ENCODE measurements at regions not wholly inside any gene's neighbourhood (a gene's known extent, or its start where the extent isn't known, plus 50 kb on each side); places are given as distances from the start of the nearest gene placed in this dataset.

DNA sequence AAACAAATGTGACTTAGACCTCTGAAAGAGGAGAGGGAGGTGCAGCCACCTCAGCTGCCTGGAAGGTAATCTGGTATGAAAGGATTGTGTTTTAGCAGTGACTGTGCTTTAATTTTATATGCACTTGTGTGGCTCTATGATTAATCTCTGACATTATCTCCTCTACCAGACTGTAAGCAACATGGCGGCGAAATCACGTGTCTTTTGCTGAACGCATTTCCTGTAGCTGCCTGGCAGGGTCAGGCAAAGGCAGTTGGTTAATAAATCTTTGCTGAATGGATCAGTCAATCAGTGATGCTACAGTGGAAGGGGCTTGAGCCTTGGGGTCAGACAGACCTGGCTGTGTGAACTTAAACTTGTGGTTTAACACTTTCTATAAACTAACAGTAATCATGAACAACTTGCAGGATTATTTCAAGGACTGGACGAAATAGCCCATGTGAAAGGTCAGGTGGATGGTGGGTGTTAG, 96.9 kb downstream of the ADSS2 start:
- H3K36me3 ChIP-seq (ENCODE audit: control insufficient read depth in 4 of 4, insufficient read depth in 3 of 4, low read depth in 1 of 4, low read length in 3 of 4): no peaks in the 10 kb centered on the region
- H3K4me3 ChIP-seq (ENCODE audit: low read depth in 1 of 3, low read length in 3 of 3): no peak overlapping the region
- no peaks in the 10 kb centered on the region for H3K27me3 ChIP-seq (ENCODE audit: control insufficient read depth in 4 of 4, insufficient read depth in 4 of 4, low read length in 3 of 4)
- no peak for TF ChIP-seq RAD21 (IDR thresholded peaks at IDR 0.05)
- TF ChIP-seq FOXA2 (IDR thresholded peaks at IDR 0.05): no peak
- H3K9me3 ChIP-seq (ENCODE audit: control insufficient read depth in 4 of 4, low read length in 3 of 4): no peaks in the 10 kb centered on the region
- no peak overlapping the region for H3K27ac ChIP-seq (ENCODE audit: low read depth in 1 of 2, low read length in 2 of 2)
- WGBS: 72% methylated on average over 5 of the region's 5 CpGs
- H3K4me1 ChIP-seq (ENCODE audit: control insufficient read depth in 4 of 4, insufficient read depth in 4 of 4, low read length in 3 of 4): no peaks in the 10 kb centered on the region
- no peak overlapping the region for H3K9ac ChIP-seq (ENCODE audit: low read depth in 1 of 2, low read length in 2 of 2)
- DNase-seq (ENCODE audit: low spot score): no peak

- DNase-seq (ENCODE audit: low spot score): no peak
- no peaks in the 10 kb centered on the region for H3K4me1 ChIP-seq (ENCODE audit: control insufficient read depth in 4 of 4, insufficient read depth in 4 of 4, low read length in 3 of 4)
- no peaks in the 10 kb centered on the region for H3K9me3 ChIP-seq (ENCODE audit: control insufficient read depth in 4 of 4, low read length in 3 of 4)
- no peaks in the 10 kb centered on the region for H3K27me3 ChIP-seq (ENCODE audit: control insufficient read depth in 4 of 4, insufficient read depth in 4 of 4, low read length in 3 of 4)
- H3K27ac ChIP-seq (ENCODE audit: low read depth in 1 of 2, low read length in 2 of 2): no peak overlapping the region
- WGBS: 75% methylated on average over 1 of the region's 1 CpG
- H3K36me3 ChIP-seq (ENCODE audit: control insufficient read depth in 4 of 4, insufficient read depth in 3 of 4, low read depth in 1 of 4, low read length in 3 of 4): no peaks in the 10 kb centered on the region
- H3K9ac ChIP-seq (ENCODE audit: low read depth in 1 of 2, low read length in 2 of 2): no peak overlapping the region
- H3K4me3 ChIP-seq (ENCODE audit: low read depth in 1 of 3, low read length in 3 of 3): no peak overlapping the region
- TF ChIP-seq RXRA (IDR thresholded peaks at IDR 0.05): no peak
- TF ChIP-seq GABPA (IDR thresholded peaks at IDR 0.05 in 1 of 2, conservative IDR thresholded peaks at IDR 0.05 in 1 of 2): no peak
- TF ChIP-seq FOXA2 (IDR thresholded peaks at IDR 0.05): no peak
- TF ChIP-seq NR2F2 (IDR thresholded peaks at IDR 0.05): no peak
- TF ChIP-seq, protein P1, sequence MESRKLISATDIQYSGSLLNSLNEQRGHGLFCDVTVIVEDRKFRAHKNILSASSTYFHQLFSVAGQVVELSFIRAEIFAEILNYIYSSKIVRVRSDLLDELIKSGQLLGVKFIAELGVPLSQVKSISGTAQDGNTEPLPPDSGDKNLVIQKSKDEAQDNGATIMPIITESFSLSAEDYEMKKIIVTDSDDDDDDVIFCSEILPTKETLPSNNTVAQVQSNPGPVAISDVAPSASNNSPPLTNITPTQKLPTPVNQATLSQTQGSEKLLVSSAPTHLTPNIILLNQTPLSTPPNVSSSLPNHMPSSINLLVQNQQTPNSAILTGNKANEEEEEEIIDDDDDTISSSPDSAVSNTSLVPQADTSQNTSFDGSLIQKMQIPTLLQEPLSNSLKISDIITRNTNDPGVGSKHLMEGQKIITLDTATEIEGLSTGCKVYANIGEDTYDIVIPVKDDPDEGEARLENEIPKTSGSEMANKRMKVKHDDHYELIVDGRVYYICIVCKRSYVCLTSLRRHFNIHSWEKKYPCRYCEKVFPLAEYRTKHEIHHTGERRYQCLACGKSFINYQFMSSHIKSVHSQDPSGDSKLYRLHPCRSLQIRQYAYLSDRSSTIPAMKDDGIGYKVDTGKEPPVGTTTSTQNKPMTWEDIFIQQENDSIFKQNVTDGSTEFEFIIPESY (IDR thresholded peaks at IDR 0.05): no peak
Observed at GRCh38 chr1:244356376-244356775, 95.3 kb downstream of the ADSS2 start.

Measured in liver (tissue), 7 donors.